GM13977 (cell line): ENCODE measurements at regions not wholly inside any gene's neighbourhood (a gene's known extent, or its start where the extent isn't known, plus 50 kb on each side); places are given as distances from the start of the nearest gene placed in this dataset.

Source experiments
- DNase-seq: peaks from one replicate; pipeline ENCODE4 v3.0.0; 2012; ENCODE audit warnings: low spot score
- CTCF ChIP-seq: IDR thresholded peaks from 2 replicates; pipeline ENCODE4 v1.5.1; 2012; ENCODE audit warnings: mild to moderate bottlenecking, control low read depth; ENCODE audit not compliant: insufficient read depth; ENCODE audit errors: extremely low read depth, missing control alignments
- in situ Hi-C: fragments of 300-500 bp; cut with MboI; formaldehyde crosslinking; loops from one replicate; pipeline ENCODE4 v1.12.0; 2022; ENCODE audit warnings: low sequenced_read_pairs, low pct_unique_long_range_greater_than_20kb, mixed read lengths, inconsistent platforms; ENCODE audit not compliant: unreplicated experiment

GRCh38 chr18:3356614-3357013, 93.4 kb upstream of the TGIF1 start:
- in situ Hi-C loops, result no loop called here
- no peak for TF ChIP-seq CTCF
- DNase-seq, result no peak

GRCh38 chr18:3357516-3357915, 92.5 kb upstream of the TGIF1 start:
- TF ChIP-seq CTCF, result no peak
- no peak for DNase-seq
- in situ Hi-C loops, result no loop called here

- in situ Hi-C loops, result no loop called here
- DNase-seq, result no peak
- no peak for TF ChIP-seq CTCF
These were observed 91.7 kb upstream of the TGIF1 start for GRCh38 chr18:3358310-3358709.

GRCh38 chr18:3360211-3360610, 89.8 kb upstream of the TGIF1 start:
- no peak for TF ChIP-seq CTCF
- DNase-seq, result no peak
- in situ Hi-C loops, result no loop called here

GRCh38 chr18:3367491-3368091, 82.4 kb upstream of the TGIF1 start:
- in situ Hi-C loops, result no loop called here
- no peak for DNase-seq
- TF ChIP-seq CTCF, result no peak

GRCh38 chr18:3368193-3368592, 81.8 kb upstream of the TGIF1 start:
- in situ Hi-C loops, result no loop called here
- no peak for DNase-seq
- no peak for TF ChIP-seq CTCF

GRCh38 chr18:3379685-3380084, 70.3 kb upstream of the TGIF1 start:
- TF ChIP-seq CTCF, result no peak
- DNase-seq, result no peak
- in situ Hi-C loops, result no loop called here
